NCI-H2081 treated with DMSO at 0.1 percent for 48 hours (cell line): ENCODE measurements at regions not wholly inside any gene's neighbourhood (a gene's known extent, or its start where the extent isn't known, plus 50 kb on each side); places are given as distances from the start of the nearest gene placed in this dataset.
"Not testable (repeated sequence)": the region's sequence is repeated elsewhere in the genome, so short reads cannot be mapped to it uniquely, and the experiment has no call there.

Experiments
- DNase-seq: peaks from one replicate; lab custom pipeline; 2025; lab: John Stamatoyannopoulos, UW

- no peak for DNase-seq
These were observed 179.3 kb upstream of the B3GAT1 start for GRCh38 chr11:134591338-134591737.

- no peak for DNase-seq
These were observed 177.1 kb upstream of the B3GAT1 start for GRCh38 chr11:134589129-134589528.

GRCh38 chr11:134588460-134589110 is 176.5 kb upstream of the B3GAT1 start:
- DNase-seq: not testable (repeated sequence)

GRCh38 chr11:134587345-134587744 is 175.3 kb upstream of the B3GAT1 start:
- no peak for DNase-seq

GRCh38 chr11:134586726-134587125 is 174.7 kb upstream of the B3GAT1 start:
- no peak for DNase-seq

GRCh38 chr11:134585666-134586610 is 173.9 kb upstream of the B3GAT1 start:
- no peak for DNase-seq

GRCh38 chr11:134584706-134585445 is 172.8 kb upstream of the B3GAT1 start:
- DNase-seq: no peak

GRCh38 chr11:134584001-134584561 is 172.0 kb upstream of the B3GAT1 start:
- no peak for DNase-seq

GRCh38 chr11:134583397-134583990 is 171.5 kb upstream of the B3GAT1 start:
- DNase-seq: no peak

- no peak for DNase-seq
These were observed 170.7 kb upstream of the B3GAT1 start for GRCh38 chr11:134582770-134583095.

GRCh38 chr11:134581966-134582769 is 170.1 kb upstream of the B3GAT1 start:
- DNase-seq: no peak

- DNase-seq: no peak
These were observed 169.1 kb upstream of the B3GAT1 start for GRCh38 chr11:134581121-134581626.

GRCh38 chr11:134580610-134580975 is 168.6 kb upstream of the B3GAT1 start:
- DNase-seq: no peak

GRCh38 chr11:134579724-134580609 is 167.9 kb upstream of the B3GAT1 start:
- DNase-seq: no peak

- DNase-seq: no peak
These were observed 167.0 kb upstream of the B3GAT1 start for GRCh38 chr11:134578807-134579723.

GRCh38 chr11:134577751-134578395 is 165.8 kb upstream of the B3GAT1 start:
- no peak for DNase-seq

- DNase-seq: no peak
These were observed 164.7 kb upstream of the B3GAT1 start for GRCh38 chr11:134576721-134577171.

GRCh38 chr11:134576286-134576685 is 164.2 kb upstream of the B3GAT1 start:
- DNase-seq: no peak
